ENCODE measurements at regions not wholly inside any gene's neighbourhood (a gene's known extent, or its start where the extent isn't known, plus 50 kb on each side); places are given as distances from the start of the nearest gene placed in this dataset.

GRCh38 chr7:91396-92175 lies 100.8 kb upstream of the FAM20C start:
- H3K9me3 ChIP-seq (replicated peaks in 1 of 2; ENCODE audit: control insufficient read depth in 1 of 2, insufficient read depth in 1 of 2, low read length in 2 of 2) = no peaks in the 10 kb centered on the region
- no peaks in the 10 kb centered on the region for H3K36me3 ChIP-seq (replicated peaks in 1 of 2; ENCODE audit: control insufficient read depth in 1 of 2, insufficient read depth in 2 of 2, low read length in 2 of 2)
- no peaks in the 10 kb centered on the region for H3K27me3 ChIP-seq (ENCODE audit: control insufficient read depth in 2 of 2, insufficient read depth in 2 of 2, low read length in 2 of 2)
- no peaks in the 10 kb centered on the region for H3K9me3 Mint-ChIP-seq
- H3K4me2 ChIP-seq (replicated peaks; ENCODE audit: extremely low read depth, low read length, poor library complexity, severe bottlenecking) = no peak overlapping the region
- TF ChIP-seq CTCF (IDR thresholded peaks at IDR 0.05) = no peak
- H3K4me3 Mint-ChIP-seq = no peak overlapping the region
- H3K9ac ChIP-seq (ENCODE audit: insufficient read depth, low read length, poor library complexity, severe bottlenecking) = no peak overlapping the region
- H2AFZ ChIP-seq (ENCODE audit: insufficient read depth, low read depth, low read length, poor library complexity, severe bottlenecking) = no peak overlapping the region
- no peaks in the 10 kb centered on the region for H3K79me2 ChIP-seq (ENCODE audit: insufficient read depth, low read length)
- WGBS (ENCODE audit: insufficient coverage) = 93% methylated on average over 11 of the region's 18 CpGs
- H3K27ac Mint-ChIP-seq = peak overlapping the region in 1 of 7 donors; percentile 38
- no peak overlapping the region for H3K4me3 ChIP-seq (replicated peaks in 1 of 3; ENCODE audit: low read depth in 2 of 3, low read length in 3 of 3)
- DNase-seq = peak in 1 of 3 donors; percentile 41
- peaks cover 37 to 52% of the 10 kb centered on the region in 2 donors for H3K4me1 ChIP-seq (ENCODE audit: control insufficient read depth in 1 of 2, insufficient read depth in 2 of 2, low read length in 2 of 2)
- no peaks in the 10 kb centered on the region for H4K20me1 ChIP-seq (ENCODE audit: insufficient read depth, low read length)
- peaks cover 0 to 6% (median 2%) of the 10 kb centered on the region in 3 donors for H3K27me3 Mint-ChIP-seq (ENCODE audit: low read depth in 3 of 3)
- intact Hi-C loops (cut with micrococcal nuclease) = no loop called here
- H3K36me3 Mint-ChIP-seq = peaks cover 6 to 7% of the 10 kb centered on the region in 2 donors
- H3K4me1 Mint-ChIP-seq = peaks cover 50% of the 10 kb centered on the region
- H3K27ac ChIP-seq (ENCODE audit: low read depth in 1 of 2, low read length in 2 of 2) = no peak overlapping the region

DNA sequence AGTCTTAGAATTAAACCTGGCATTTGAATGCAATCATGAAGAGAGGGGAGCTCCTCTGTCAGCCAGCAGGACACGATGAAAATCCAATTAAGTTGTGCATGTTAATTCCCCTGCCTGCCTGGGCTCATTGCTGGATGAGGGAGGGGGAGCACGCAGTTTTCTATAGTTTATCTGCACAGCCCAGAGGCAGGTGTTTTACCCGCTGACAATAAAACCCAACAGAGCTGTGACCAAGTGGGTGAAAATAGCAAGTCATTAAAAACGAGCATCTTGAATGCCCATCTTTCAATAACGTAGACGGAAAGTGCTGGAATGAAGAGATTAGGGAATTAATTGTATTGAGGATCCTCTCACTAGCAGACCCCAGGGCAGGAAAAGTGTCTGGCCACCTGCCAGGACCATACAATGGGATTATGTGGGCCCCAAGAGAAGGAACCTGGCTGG lies 100.1 kb upstream of the FAM20C start:
- Histone ChIP-seq H3K9ac (ENCODE audit: insufficient read depth, low read length, poor library complexity, severe bottlenecking) (no peak overlapping the region), H3K27me3 (ENCODE audit: control insufficient read depth in 2 of 2, insufficient read depth in 2 of 2, low read length in 2 of 2) (no peaks in the 10 kb centered on the region), H3K4me2 (replicated peaks; ENCODE audit: extremely low read depth, low read length, poor library complexity, severe bottlenecking) (no peak overlapping the region), H3K36me3 (replicated peaks in 1 of 2; ENCODE audit: control insufficient read depth in 1 of 2, insufficient read depth in 2 of 2, low read length in 2 of 2) (no peaks in the 10 kb centered on the region), H3K9me3 (replicated peaks in 1 of 2; ENCODE audit: control insufficient read depth in 1 of 2, insufficient read depth in 1 of 2, low read length in 2 of 2) (no peaks in the 10 kb centered on the region), H3K79me2 (ENCODE audit: insufficient read depth, low read length) (no peaks in the 10 kb centered on the region), H3K4me3 (replicated peaks in 1 of 3; ENCODE audit: low read depth in 2 of 3, low read length in 3 of 3) (no peak overlapping the region), H3K4me1 (ENCODE audit: control insufficient read depth in 1 of 2, insufficient read depth in 2 of 2, low read length in 2 of 2) (peaks cover 37 to 52% of the 10 kb centered on the region in 2 donors), H3K27ac (ENCODE audit: low read depth in 1 of 2, low read length in 2 of 2) (no peak overlapping the region), H4K20me1 (ENCODE audit: insufficient read depth, low read length) (no peaks in the 10 kb centered on the region), H2AFZ (ENCODE audit: insufficient read depth, low read depth, low read length, poor library complexity, severe bottlenecking) (no peak overlapping the region)
- no peak for DNase-seq
- WGBS (ENCODE audit: insufficient coverage) = 100% methylated on average over 3 of the region's 6 CpGs
- intact Hi-C loops (cut with micrococcal nuclease) = no loop called here
- peaks cover 6 to 7% of the 10 kb centered on the region in 2 donors for H3K36me3 Mint-ChIP-seq
- H3K27me3 Mint-ChIP-seq (ENCODE audit: low read depth in 3 of 3) = peaks cover 0 to 6% (median 2%) of the 10 kb centered on the region in 3 donors
- H3K27ac Mint-ChIP-seq = peak overlapping the region in 1 of 7 donors; percentile 43
- peaks cover 50% of the 10 kb centered on the region for H3K4me1 Mint-ChIP-seq
- H3K4me3 Mint-ChIP-seq = no peak overlapping the region
- peaks cover 0 to 2% (median 0%) of the 10 kb centered on the region in 7 donors for H3K9me3 Mint-ChIP-seq
- no peak for TF ChIP-seq CTCF (IDR thresholded peaks at IDR 0.05)

All from CD14-positive monocyte (primary cell).